SIG-M5 treated with dmso at 0.1 percent for 504 hours (cell line): ENCODE measurements at regions not wholly inside any gene's neighbourhood (a gene's known extent, or its start where the extent isn't known, plus 50 kb on each side); places are given as distances from the start of the nearest gene placed in this dataset.

ENCODE experiments used
- DNase-seq: peaks from one replicate; lab custom pipeline; 2025; ENCODE audit not compliant: unreplicated experiment; lab: John Stamatoyannopoulos, UW

GRCh38 chr7:52897713-52898112, 137.7 kb upstream of the POM121L12 start:
- no peak for DNase-seq

- DNase-seq = no peak
These were observed 138.1 kb upstream of the POM121L12 start for GRCh38 chr7:52897288-52897687.

GRCh38 chr7:52877240-52877639, 158.2 kb upstream of the POM121L12 start:
- DNase-seq = no peak

- no peak for DNase-seq
These were observed 159.0 kb upstream of the POM121L12 start for GRCh38 chr7:52876402-52876801.

- DNase-seq = no peak
These were observed 171.8 kb upstream of the POM121L12 start for GRCh38 chr7:52863652-52864051.

GRCh38 chr7:52862321-52862720, 173.1 kb upstream of the POM121L12 start:
- DNase-seq = no peak

- DNase-seq = no peak
These were observed 178.1 kb upstream of the POM121L12 start for GRCh38 chr7:52857367-52857766.

- no peak for DNase-seq
These were observed 180.8 kb upstream of the POM121L12 start for GRCh38 chr7:52854681-52855080.

GRCh38 chr7:52851547-52851946, 183.9 kb upstream of the POM121L12 start:
- no peak for DNase-seq

- no peak for DNase-seq
These were observed 192.0 kb upstream of the POM121L12 start for GRCh38 chr7:52843436-52843835.

GRCh38 chr7:52842202-52842900, 193.1 kb upstream of the POM121L12 start:
- DNase-seq = peak; percentile 14

- DNase-seq = no peak
These were observed 196.4 kb upstream of the POM121L12 start for GRCh38 chr7:52838981-52839411.

- no peak for DNase-seq
These were observed 204.1 kb upstream of the POM121L12 start for GRCh38 chr7:52831321-52831720.

- no peak for DNase-seq
These were observed 204.6 kb upstream of the POM121L12 start for GRCh38 chr7:52830801-52831200.

- DNase-seq = no peak
These were observed 208.7 kb upstream of the POM121L12 start for GRCh38 chr7:52826515-52827265.

- DNase-seq = no peak
These were observed 209.8 kb upstream of the POM121L12 start for GRCh38 chr7:52825611-52826010.

- DNase-seq = no peak
These were observed 223.9 kb upstream of the POM121L12 start for GRCh38 chr7:52811537-52811936.

GRCh38 chr7:52799817-52800216, 235.6 kb upstream of the POM121L12 start:
- no peak for DNase-seq

GRCh38 chr7:52797801-52798200, 237.6 kb upstream of the POM121L12 start:
- DNase-seq = no peak

GRCh38 chr7:52794621-52795020, 240.8 kb upstream of the POM121L12 start:
- DNase-seq = no peak

- DNase-seq = no peak
These were observed 244.2 kb upstream of the POM121L12 start for GRCh38 chr7:52791176-52791700.

- no peak for DNase-seq
These were observed 249.3 kb upstream of the POM121L12 start for GRCh38 chr7:52786174-52786573.
